ENCODE measurements at regions not wholly inside any gene's neighbourhood (a gene's known extent, or its start where the extent isn't known, plus 50 kb on each side); places are given as distances from the start of the nearest gene placed in this dataset.

DNA sequence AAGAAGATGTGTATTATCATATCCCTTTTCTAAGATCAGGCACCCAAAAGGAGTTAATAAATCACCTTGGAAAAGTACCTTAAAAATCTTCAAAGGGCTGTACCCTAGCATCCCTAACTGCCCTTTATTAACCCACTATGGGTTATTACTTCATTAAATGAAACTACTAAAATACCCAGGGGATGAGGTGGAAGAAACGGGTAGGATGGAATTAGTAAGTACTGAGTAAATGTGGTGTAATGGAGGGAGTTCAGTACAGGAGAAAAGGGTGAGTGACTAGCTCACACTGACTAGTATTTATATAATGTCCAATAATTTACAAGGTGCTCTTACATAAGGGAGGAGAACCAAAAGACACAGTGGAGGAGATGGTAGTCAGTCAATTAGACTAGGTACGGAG is 51.0 kb upstream of the RASGEF1B start:
- DNase-seq: no peak

DNA sequence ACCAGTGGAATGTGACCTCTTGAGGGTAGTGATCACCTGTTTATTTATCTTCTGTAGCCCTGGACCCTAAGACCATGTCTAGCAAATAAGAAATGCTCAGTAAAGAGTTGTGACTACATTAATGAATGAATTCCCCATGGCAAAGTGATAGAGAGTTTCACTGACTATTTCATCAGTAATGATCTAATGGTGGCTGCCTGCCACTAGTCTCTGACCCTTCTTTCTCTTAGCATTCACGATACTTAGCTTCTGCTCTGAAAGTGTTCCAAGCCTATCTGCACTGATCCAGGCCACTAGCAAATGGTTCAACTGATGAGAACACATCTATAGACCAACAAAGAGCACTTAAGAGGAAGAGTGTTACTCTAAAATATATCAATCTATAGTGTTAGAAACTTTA is 50.0 kb upstream of the RASGEF1B start:
- DNase-seq: no peak
